Renal pelvis (tissue), 1 donor: ENCODE measurements at regions not wholly inside any gene's neighbourhood (a gene's known extent, or its start where the extent isn't known, plus 50 kb on each side); places are given as distances from the start of the nearest gene placed in this dataset.
"Not testable (repeated sequence)": the region's sequence is repeated elsewhere in the genome, so short reads cannot be mapped to it uniquely, and the experiment has no call there.

Experiments used
- DNase-seq: peaks from one replicate; pipeline ENCODE4 v3.0.0-alpha.2; 2013

- DNase-seq: no peak
Measured at GRCh38 chr9:86997156-86997555, 49.9 kb upstream of the GAS1 start.

- no peak for DNase-seq
Measured at GRCh38 chr9:86997951-86998350, 50.6 kb upstream of the GAS1 start.

GRCh38 chr9:87002517-87002916 lies 55.2 kb upstream of the GAS1 start:
- no peak for DNase-seq

GRCh38 chr9:87004016-87004415 lies 56.7 kb upstream of the GAS1 start:
- no peak for DNase-seq

DNA sequence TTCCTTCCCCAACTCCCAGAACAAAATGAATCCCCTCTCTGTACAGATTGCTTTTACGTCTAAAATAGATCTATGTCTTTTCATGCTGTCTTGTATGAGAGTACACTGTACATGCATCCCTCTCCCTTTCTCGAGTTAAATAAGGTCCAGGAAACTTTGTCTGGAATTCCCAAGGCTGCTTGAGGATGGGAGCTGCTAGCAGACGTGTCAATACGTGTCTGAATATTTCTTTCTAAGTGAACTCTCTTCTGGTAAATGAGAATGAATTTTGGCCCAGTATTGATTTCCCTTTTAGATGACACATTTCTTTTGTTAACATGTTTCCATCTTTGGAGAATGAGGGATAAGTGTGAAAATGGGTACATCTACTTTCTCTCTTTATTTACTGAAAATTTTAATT lies 59.6 kb upstream of the GAS1 start:
- DNase-seq: no peak

DNA sequence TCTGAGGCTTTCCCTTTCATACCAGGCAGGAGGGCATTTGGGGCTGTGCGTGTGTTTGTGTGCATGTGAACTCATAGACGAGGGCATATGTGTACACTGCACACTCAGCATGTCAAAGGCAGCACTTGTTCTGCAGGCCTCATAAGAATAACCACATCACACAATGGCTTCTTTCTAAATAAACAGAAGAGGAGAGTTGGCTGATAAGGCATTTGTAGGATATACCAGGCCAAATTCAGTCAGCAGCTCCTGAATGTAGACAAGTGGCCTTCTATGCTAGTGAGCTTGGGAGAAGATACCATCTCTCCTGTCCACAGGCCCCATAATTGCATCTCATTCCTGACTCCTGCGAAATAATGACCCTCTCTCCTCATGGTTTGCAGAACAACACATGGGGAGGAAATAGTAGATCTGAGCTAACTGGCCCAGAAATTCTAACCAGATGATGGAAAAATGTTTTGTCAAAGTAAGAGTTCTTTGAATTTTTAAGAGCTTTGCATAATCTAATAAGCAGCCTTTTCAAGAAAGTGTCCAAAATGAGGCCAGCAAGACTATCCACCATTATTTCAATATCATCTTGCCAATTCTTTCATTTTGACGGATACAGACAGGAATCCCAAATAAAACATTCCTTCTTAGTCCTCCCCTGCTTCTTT lies 60.5 kb upstream of the GAS1 start:
- DNase-seq: no peak

DNA sequence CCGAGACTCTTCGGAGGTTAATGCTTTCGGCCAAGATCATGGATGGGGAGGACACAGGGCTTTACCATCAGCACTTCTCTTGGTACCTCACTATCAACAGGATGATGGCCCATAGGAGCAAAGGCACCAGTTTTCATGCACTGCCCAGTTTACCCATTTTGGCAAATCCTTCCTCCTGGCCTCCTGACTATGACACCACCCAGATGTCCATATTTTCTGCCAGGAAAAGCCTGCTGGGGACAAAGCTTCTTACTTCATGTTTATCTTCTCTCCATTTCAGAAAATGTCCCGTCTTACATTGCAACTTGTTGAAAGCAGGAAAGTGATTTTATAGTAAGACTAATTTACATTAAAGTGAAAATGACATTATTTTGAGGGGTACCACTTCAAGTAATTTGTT lies 61.4 kb upstream of the GAS1 start:
- no peak for DNase-seq

GRCh38 chr9:87010626-87011025 lies 63.3 kb upstream of the GAS1 start:
- no peak for DNase-seq

DNA sequence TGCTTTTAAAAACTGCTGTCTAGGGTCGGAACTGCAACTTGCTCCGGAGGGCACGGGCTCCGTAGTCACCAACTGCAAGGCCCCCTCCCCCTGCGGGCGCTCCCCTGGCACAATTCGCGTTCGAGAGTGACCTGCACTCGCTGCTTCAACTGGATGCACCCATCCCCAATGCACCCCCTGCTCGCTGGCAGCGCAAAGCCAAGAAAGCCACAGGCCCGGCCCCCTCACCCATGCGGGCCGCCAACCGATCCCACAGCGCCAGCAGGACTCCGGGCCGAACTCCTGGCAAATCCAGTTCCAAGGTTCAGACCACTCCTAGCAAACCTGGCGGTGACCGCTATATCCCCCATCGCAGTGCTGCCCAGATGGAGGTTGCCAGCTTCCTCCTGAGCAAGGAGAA lies 64.2 kb upstream of the GAS1 start:
- DNase-seq: no peak

GRCh38 chr9:87013490-87013889 lies 66.2 kb upstream of the GAS1 start:
- DNase-seq: no peak

- DNase-seq: no peak
Measured at GRCh38 chr9:87014436-87014835, 67.1 kb upstream of the GAS1 start.

DNA sequence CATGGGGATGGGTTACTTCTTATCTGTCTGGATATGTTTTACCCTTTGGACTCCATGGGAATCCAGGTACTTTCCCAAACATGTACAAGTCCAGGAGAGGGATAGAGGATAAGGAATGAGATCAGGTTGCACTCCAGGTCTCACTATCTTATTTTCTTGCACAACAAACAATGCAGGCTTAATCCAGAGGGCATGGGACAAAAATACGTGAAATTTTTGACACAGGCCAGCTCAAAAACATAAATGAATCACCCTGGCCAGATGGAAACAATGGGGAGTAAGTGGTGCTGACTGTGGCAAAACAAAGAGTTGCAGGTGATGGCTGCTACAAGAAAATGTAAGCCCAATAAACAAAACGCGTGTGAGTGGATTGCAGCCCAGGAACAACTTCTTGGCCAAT lies 69.4 kb upstream of the GAS1 start:
- DNase-seq: no peak

DNA sequence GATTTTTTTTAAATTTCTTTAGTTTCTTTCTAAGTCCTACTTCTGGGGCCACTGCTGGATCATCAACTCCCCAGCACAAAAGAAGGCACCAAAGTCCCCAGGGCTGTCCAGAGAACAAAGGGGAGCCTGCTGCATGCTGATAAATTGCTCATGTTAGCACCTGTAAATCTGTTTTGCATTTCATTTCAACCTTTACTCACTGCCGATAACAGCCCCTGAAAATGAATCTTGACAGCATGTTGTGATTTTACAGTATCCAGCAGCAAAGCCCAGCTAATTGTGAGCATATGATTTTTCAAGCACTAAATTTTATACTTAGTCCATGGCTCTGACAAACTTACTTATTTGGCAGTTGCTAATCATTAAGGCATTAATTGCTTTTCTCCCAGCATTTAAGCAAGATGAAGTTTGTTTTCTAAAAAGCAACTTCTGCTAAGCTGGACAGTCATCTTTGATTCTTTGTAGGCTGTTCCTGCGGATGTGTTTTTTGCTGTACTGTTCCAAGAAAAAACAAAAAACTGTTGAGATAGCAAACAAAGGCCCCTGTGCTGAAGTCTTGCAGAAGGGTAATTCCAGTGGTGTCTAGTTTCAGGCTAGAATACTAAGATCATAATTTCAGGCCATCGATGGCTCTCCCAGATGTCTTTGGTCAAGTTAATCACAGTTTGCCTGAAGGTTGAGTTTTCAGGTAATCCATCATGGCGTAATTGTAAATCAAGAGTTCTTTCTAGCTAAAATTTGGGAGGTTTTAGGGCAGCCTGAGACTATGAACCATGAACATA lies 73.1 kb upstream of the GAS1 start:
- DNase-seq: no peak

GRCh38 chr9:87022178-87022577 lies 74.9 kb upstream of the GAS1 start:
- DNase-seq: no peak

DNA sequence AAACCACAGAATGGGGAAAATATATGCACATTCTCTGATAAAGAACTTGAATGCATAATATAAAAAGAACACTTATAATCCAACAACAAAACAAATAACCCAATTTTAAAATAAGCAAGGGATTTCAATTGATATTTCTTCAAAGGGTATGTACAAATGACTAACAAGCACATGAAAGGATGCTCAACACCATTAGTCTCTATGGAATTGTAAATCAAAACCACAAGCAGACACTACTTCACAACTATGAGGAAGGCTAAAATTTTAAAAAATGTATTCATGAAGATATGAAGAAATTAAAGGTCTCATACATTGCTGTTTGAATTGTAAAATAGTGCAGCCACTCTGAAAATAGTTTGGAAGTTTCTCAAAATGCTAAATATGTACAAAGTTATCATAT lies 78.9 kb upstream of the GAS1 start:
- no peak for DNase-seq

GRCh38 chr9:87028836-87029235 lies 81.5 kb upstream of the GAS1 start:
- not testable (repeated sequence) for DNase-seq

DNA sequence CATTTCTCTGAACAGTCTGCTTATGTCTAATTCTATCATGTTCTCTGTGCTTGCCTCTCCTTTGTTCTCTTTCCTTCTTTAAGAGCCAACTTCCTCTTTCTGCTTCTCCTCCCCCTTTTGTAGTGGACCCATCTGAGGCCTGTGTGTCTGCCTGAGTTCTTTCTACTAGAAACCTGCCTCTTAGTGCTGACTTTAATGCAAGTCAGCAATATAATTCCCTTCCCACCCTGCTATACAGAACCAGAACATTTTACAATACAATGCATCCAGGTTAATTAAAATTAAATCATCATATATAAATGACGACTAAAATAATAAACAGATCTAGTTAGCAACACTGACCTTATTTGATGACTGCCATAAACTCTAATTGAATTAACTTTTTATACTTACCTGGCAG lies 82.6 kb upstream of the GAS1 start:
- no peak for DNase-seq

- DNase-seq: no peak
Measured at GRCh38 chr9:87034841-87035240, 87.5 kb upstream of the GAS1 start.

DNA sequence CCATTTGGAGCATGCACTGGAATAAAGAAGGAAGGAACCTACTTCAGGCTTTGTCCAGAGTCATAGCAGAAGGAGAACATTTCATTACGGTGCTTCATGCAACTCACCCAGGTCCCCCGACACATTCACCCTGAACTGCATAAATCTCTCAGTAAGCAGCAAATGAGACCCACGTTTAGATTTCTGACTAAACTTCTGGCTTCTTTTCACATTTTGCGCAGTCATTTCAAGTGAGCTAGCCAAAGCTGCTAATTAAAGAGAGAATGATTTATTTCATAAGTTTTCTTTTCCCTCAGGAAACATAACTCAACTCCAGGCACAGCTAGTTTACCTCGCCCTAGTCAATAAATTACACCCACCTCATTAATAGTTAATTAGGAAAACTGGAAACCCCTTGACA lies 88.6 kb upstream of the GAS1 start:
- DNase-seq: peak; percentile 74

GRCh38 chr9:87036506-87036905 lies 89.2 kb upstream of the GAS1 start:
- no peak for DNase-seq

DNA sequence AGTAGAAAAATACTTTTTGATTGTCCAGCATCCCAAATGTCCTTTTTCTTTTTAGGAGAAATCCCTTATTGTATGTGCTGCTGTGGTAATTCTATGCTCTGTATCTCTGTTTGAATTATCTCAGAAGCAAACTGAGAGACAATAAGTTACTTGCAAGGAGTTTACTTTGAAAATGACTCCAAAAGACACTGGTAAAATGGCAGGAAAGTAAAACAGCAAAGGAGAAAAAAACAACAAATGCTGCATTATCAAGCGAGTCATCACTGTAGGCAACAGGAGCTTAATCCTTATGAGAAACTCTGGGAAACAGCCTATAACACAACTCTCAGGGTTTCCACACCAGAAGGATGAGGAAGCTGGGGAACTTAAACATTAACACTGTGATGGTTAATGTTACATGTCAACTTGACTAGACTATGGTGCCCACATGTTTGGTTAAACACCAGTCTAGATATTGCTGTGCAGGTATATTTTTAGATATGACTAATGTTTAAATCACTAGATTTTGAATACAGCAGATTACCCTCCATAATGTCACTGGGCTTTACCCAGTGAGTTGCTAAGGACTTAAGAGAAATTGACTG lies 92.6 kb upstream of the GAS1 start:
- DNase-seq: no peak

- DNase-seq: no peak
Measured at GRCh38 chr9:87040410-87041009, 93.2 kb upstream of the GAS1 start.
